Astrocyte of the cerebellum (primary cell): ENCODE measurements at regions not wholly inside any gene's neighbourhood (a gene's known extent, or its start where the extent isn't known, plus 50 kb on each side); places are given as distances from the start of the nearest gene placed in this dataset.
"Not testable (repeated sequence)": the region's sequence is repeated elsewhere in the genome, so short reads cannot be mapped to it uniquely, and the experiment has no call there.

ENCODE experiments used
- DNase-seq: peaks from one replicate; pipeline ENCODE4 v3.0.0-alpha.2; 2011; ENCODE audit warnings: low read depth
- H3K4me3 ChIP-seq: 2 replicates; pipeline ENCODE4 v1.5.1; 2011; ENCODE audit warnings: mild to moderate bottlenecking, low read depth, low read length, moderate library complexity
- in situ Hi-C: cut with HindIII; loops from 2 replicates; pipeline ENCODE4 v1.10.0; 2017; ENCODE audit warnings: low sequenced_read_pairs
- TF ChIP-seq, protein P1 (sequence below): IDR thresholded peaks from 2 replicates; pipeline ENCODE4 v1.5.1; 2012; ENCODE audit warnings: low read length, low read depth, moderate library complexity, mild to moderate bottlenecking; ENCODE audit errors: missing control alignments

DNA sequence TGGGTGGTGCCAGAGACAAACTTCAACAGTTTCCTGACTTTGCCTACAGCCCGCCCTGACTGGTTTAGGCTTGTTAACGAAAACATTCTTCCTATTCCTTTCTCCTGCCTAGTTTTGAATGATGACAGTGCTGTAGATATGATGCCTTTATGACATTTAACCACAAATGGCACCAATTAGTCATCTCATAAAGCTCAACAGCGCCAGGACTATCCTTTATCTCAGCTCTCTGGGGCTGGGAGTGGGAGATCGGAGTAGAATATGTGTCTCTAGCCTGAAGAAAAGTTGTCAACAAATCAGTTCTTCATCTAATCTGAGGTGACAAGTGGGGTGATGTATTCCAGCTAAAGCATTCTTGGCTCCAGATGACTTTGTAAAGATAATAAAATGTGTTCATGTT is 64.6 kb upstream of the SH3RF1 start:
- H3K4me3 ChIP-seq = no peak overlapping the region
- TF ChIP-seq, protein P1, sequence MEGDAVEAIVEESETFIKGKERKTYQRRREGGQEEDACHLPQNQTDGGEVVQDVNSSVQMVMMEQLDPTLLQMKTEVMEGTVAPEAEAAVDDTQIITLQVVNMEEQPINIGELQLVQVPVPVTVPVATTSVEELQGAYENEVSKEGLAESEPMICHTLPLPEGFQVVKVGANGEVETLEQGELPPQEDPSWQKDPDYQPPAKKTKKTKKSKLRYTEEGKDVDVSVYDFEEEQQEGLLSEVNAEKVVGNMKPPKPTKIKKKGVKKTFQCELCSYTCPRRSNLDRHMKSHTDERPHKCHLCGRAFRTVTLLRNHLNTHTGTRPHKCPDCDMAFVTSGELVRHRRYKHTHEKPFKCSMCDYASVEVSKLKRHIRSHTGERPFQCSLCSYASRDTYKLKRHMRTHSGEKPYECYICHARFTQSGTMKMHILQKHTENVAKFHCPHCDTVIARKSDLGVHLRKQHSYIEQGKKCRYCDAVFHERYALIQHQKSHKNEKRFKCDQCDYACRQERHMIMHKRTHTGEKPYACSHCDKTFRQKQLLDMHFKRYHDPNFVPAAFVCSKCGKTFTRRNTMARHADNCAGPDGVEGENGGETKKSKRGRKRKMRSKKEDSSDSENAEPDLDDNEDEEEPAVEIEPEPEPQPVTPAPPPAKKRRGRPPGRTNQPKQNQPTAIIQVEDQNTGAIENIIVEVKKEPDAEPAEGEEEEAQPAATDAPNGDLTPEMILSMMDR = no peak
- no peak for DNase-seq
- in situ Hi-C loops = no loop called here

DNA sequence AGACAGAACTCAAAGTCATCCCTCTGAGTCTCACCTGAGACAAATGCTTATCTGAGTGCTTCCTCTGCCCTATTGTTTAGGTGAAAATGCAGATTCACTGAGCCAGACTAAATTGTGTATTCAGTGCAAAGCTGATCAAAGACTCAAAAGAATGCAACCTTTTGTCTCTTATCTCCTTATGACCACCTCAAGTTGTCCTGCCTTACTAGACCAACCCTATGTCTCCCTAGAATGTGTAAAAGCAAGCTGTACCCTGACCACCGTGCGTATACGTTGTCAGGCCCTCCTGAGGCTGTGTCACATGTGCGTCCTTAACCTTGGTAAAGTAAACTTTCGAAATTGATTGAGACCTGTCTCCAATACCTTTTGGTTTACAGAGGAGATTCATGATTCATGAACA is 63.6 kb upstream of the SH3RF1 start:
- DNase-seq = no peak
- H3K4me3 ChIP-seq = no peak overlapping the region
- in situ Hi-C loops = no loop called here
- TF ChIP-seq, protein P1 = no peak

DNA sequence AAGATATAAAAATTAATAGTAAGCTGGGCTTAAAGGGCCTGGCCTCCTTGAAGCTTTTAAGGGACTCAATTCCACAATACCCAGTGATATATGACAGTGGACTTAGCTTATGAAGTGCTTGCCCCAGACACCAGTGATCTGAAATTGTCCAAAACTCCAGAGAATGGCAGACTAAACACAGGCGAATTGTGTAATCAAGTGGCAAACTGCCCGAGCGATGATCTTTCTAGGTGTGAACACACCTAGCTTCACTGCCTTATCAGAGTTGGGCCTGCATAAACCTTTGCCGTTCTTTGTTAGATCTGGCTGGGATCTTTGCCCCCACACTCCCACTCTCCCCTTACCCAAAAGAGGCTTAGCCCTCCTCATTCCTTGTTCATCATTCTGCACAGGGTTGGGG is 62.5 kb upstream of the SH3RF1 start:
- in situ Hi-C loops = no loop called here
- DNase-seq = no peak
- no peak overlapping the region for H3K4me3 ChIP-seq
- TF ChIP-seq, protein P1 = no peak

DNA sequence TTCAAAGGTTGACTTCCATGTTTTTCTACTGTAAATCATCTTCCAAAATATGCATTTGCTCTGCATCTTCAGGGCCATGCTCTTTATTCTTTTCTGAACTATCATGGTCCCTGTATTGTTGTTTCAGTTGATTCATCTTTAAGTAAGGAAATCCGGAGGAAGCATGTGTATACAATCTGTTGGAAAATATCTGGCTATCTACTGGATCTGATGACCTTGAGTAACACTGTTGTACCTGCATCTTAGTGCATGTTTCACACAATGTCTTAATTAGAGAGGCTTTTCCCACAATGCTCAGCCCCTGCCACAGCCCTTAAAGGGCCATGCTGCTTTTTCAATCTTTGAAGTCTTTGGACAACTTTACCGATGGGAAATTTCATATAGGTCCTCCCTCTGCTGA is 61.8 kb upstream of the SH3RF1 start:
- no peak overlapping the region for H3K4me3 ChIP-seq
- TF ChIP-seq, protein P1 = no peak
- in situ Hi-C loops = no loop called here
- DNase-seq = no peak

DNA sequence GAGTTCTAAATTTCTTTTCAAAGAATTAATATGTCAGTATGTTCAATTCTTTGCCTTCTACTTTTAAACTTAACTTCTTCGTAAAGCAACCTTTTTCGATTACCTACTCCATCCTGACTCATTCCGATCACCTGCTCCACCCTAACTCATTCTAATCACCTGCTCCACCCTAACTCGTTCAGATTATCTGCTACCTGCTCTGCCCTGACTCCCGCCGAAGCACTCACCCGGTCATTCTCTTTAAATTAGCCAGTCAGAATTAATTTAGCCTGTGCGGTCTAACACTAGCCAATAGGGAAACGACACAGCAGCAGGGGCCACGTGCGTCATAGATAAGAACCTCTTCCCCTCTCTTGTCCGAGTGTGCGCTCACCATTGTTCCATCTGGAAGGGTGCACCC is 60.1 kb upstream of the SH3RF1 start:
- TF ChIP-seq, protein P1 = no peak
- no peak overlapping the region for H3K4me3 ChIP-seq
- no peak for DNase-seq
- in situ Hi-C loops = no loop called here

DNA sequence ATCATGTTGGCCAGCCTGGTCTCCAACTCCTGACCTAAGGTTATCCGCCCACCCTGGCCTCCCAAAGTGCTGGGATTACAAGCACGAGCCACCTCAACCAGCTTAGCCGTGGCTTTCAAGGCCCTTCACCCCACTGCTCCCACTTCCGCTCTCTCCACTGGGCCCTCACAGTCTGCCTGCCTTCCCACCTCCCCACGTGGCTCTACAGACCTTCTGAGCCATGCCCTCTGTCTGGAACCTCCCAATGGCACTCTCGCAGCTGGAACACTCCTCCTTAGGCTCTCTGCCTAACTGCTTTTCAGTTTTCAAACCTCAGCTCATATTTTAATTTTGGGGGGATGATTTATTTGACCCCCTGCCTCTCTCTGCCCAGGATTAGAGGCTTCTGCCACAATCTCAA is 59.3 kb upstream of the SH3RF1 start:
- TF ChIP-seq, protein P1 = no peak
- DNase-seq = no peak
- in situ Hi-C loops = no loop called here
- H3K4me3 ChIP-seq = no peak overlapping the region

DNA sequence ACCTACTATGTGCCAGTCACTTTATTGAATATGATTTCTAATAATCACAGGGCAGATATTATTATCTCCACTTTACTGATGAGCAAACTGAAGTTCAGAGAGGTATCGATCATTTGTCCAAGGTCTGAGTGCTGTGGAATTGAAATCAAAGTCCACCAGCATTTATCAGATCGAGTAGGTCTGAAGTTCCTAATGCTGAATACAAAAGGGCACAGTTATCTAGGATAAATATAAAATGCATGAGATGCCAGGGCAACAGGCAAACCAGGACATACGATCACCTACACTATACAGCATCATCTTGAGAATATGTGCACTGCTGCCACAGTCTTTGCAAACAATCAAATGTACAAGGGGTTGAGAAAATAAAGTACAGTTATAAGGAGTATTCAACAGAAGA is 57.2 kb upstream of the SH3RF1 start:
- no peak overlapping the region for H3K4me3 ChIP-seq
- in situ Hi-C loops = no loop called here
- no peak for DNase-seq
- TF ChIP-seq, protein P1 = no peak

DNA sequence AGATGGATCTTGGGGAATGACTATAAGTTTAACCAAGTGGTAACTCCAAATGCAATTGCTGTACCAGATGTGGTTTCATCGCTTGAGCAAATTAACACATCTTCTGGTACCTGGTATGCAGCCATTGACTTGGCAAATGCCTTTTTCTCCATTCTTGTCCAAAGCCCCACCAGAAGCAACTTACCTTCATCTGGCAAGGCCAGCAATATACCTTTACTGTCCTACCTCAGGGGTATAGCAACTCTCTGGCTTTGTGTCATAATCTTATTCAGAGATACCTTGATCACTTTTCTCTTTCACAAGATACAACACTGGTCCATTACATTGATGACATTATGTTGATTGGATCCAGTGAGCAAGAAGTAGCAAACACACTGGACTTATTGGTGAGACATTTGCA is 53.2 kb upstream of the SH3RF1 start:
- DNase-seq, in situ Hi-C loops, H3K4me3 ChIP-seq: not testable (repeated sequence)

DNA sequence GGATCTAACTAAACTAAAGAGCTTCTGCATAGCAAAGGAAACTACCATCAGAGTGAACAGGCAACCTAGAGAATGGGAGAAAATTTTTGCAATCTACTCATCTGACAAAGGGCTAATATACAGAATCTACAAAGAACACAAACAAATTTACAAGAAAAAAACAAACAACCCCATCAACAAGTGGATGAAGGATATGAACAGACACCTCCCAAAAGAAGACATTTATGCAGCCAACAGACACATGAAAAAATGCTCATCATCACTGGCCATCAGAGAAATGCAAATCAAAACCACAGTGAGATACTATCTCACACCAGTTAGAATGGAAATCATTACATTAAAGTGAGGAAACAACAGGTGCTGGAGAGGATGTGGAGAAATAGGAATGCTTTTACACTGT is 52.1 kb upstream of the SH3RF1 start:
- in situ Hi-C loops, H3K4me3 ChIP-seq, DNase-seq: not testable (repeated sequence)
